Femur (tissue), 1 donor: ENCODE measurements at regions not wholly inside any gene's neighbourhood (a gene's known extent, or its start where the extent isn't known, plus 50 kb on each side); places are given as distances from the start of the nearest gene placed in this dataset.
A peak's percentile ranks its signal among the peaks of the same experiment; 100 is the strongest.

ENCODE experiments used
- DNase-seq: peaks from one replicate; pipeline ENCODE4 v3.0.0-alpha.2; 2017

DNA sequence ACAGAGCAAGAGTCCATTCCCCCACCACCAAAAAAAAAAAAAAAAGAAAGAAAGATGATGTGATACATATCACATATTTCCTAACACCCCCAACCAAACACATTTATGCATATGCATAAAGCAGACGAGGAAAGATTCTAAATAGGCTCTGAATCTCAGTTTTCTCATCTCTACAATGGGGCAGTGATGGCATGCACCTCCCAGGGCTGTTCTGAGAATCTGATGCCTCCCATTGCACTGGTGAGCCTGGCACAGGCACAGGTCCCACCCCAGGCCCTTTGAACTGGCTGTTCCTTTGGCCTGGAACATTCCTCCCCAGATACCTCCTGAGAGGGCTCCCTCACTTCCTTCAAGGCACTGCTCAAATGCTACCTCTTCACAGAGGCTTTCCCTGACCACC, 116.5 kb downstream of the C9orf50 start:
- no peak for DNase-seq

DNA sequence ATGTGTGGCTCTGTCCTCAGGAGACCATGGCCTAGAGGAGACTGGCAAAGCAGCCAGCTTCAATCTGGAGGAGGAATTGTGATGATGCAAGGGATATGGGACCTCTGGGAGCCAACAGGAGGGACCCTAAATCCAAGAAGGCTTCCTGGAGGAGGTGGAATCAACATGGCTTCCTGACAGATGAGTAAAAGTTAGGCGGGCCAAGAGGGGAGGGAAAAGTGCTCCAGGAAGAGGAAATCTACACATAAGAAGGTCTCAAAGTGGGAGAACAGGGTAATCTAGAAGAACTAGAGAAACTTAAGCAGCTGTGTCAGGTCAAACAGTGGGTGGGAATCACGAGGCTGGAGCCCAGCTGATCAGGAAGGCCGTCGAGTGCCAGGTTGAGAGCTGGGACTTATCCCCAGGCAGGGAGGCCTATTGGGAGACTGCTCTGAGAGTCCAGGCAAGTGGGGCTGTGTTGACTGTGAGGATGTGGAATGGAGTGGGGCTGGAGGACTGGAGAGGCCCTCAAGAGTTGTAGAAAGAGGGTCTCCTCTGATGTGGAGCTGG, 119.1 kb downstream of the C9orf50 start:
- no peak for DNase-seq

DNA sequence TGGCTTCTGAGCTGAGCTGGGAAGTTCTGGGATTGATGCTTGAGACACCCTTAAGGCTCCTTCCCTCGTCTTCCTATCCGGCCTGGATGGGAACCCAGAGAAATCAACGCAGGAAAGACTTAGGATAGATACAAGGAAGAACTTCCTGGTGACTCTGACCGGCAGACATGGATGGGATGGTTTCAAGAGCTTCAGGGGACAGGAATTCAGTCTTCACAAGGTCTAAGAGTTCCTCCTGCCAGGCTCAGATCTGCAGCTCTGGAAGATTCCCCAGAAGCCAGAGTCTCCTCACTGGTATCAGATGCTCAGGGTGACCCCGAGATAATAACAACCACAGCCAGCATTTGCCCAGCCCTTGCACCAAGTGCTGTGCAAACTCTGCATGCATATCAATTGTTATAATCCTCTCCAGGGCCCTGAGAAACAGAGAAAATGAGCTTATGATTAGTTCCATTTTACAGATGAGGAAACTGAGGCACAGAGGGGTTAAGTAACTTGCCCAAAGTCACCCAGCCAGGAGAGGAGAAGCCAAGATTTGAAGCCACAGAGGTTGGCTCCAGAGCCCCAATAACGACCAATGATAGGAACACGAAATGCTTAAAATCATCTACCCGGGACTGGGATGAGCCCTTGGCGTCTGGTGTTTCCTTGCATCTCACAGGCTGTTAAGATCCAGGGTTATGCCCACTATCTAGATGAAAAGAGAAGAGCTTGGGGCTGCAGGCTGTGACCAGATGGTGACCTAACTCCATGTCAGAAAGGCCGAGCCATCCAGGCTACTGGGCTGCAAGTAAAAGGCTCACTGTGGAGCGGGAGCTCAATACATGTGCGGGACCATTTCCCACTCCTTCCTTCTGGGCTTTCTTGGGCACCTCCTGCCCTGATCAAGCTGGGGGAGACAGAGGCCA, 119.8 kb downstream of the C9orf50 start:
- DNase-seq, result no peak

GRCh38 chr9:129500161-129500862, 120.6 kb downstream of the C9orf50 start:
- peak; percentile 82 for DNase-seq

GRCh38 chr9:129498451-129499384, 122.2 kb downstream of the C9orf50 start:
- DNase-seq, result no peak

- no peak for DNase-seq
Observed at GRCh38 chr9:129497813-129498450, 123.0 kb downstream of the C9orf50 start.

DNA sequence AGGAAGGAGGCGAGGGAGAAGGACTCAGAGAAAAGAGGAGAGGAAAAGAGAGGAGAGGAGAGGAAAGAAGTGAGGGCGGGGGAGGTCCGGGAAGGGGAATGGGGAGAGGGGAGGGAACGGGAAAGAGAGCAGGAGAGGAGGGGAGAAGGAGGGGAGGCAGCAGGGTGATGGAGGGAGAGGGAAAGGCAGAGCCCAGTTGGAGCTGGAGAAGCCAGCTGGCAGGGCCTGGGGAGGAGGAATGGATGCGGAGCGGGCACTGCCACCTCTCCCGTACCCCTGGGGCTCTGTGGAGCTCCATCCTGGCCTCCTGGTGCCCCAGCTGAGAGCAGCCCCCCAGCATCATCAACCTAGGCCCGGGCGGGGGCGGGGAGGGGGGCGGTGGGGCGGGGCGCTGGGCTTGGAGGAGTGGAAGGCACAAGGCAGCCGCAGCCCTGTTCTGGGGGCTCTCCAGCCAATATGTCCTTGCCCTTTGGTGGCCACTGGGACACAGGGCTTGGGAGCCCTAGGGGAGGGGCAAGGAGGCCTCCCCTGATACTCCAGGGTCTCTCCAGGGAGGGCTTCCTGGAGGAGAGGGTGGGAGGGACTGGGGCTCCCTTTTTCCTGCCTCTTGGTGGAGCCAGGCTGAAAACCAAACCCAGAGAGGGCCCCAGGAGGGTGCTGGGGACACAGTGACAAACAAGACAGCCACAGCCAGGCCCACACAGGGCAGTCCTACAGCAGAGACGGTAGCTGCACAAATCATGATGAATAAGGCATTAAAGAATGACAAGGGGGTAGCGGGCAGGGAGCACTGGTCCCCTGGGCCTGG, 123.7 kb downstream of the C9orf50 start:
- no peak for DNase-seq

GRCh38 chr9:129496473-129497004, 124.4 kb downstream of the C9orf50 start:
- DNase-seq, result peak; percentile 97

- DNase-seq, result peak; percentile 95
Observed at GRCh38 chr9:129495620-129496472, 125.1 kb downstream of the C9orf50 start.

GRCh38 chr9:129494113-129494789, 126.7 kb downstream of the C9orf50 start:
- DNase-seq, result no peak

GRCh38 chr9:129493706-129494047, 127.2 kb downstream of the C9orf50 start:
- DNase-seq, result no peak

DNA sequence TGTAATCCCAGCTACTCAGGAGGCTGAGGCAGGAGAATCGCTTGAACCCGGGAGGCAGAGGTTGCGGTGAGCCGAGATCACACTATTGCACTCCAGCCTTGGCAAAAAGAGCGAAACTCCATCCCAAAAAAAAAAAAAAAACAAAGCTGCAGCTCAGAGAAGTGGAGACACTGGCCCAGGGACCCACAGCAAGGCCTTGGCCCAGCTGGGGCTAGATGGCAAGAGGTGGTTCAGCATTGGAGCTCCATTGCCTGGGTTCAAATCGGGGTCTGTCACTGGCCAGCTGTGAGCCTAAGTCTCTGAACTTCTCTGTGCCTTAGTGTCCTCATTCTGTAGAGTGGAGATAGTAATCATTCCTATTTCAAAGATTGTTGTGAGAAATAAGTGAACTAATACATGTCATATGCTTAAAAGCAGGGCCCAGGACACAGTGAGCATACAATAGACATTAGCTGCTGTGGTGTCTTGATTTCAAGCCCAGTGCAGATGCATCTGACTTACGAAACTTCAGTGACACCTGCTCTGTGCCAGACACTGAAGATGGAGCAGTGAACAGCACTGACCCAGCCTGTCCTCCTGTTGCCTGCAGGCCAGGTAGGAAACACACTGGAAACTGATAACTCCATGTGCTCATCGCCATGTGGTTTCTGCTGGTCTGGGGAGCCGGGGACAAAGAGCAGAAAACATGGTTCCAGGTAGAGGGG, 127.7 kb downstream of the C9orf50 start:
- no peak for DNase-seq

GRCh38 chr9:129491487-129491855, 129.4 kb downstream of the C9orf50 start:
- no peak for DNase-seq

- no peak for DNase-seq
Observed at GRCh38 chr9:129490583-129491486, 130.1 kb downstream of the C9orf50 start.

- DNase-seq, result no peak
Observed at GRCh38 chr9:129489838-129490582, 130.9 kb downstream of the C9orf50 start.

DNA sequence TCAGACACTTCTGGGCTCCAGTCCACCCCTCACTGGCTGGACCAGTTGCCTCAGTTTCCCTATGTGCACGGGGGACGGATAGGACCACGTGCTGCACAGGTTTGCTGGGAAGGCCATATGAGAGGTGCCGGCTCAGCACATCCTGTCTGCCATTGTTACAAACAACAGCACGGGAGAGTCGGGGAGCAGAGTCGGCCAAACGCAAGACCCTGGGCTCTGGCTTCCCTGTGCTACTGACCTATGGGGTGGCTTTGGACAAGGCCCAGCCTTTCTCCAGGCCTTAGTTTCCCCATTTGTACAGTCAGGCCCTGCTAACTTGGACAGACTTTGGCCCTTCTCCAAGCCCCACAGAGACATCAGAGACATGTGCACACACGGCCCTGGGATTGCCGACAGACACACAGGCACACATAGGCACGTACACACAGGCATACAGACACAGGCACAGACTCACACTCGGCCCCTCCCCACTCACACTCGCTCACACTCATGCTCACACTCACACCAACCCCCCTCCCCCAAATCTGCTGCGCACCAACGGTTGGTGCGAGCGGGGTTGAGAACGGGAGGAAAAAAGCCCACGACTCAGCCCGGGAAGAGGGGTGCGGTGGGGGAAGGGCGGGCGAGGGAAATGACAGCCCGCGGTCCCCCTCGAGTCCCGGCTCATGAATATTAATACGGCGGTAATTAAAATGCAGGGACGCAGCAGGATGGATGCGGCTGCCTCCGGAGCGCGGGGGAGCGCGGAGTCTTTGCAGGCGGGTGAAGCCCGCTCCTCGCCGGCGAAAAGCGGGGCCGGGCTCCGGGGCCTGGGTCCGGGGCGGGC, 133.0 kb downstream of the C9orf50 start:
- DNase-seq, result peak; percentile 74
